ENCODE measurements at regions not wholly inside any gene's neighbourhood (a gene's known extent, or its start where the extent isn't known, plus 50 kb on each side); places are given as distances from the start of the nearest gene placed in this dataset.
"Not testable (repeated sequence)": the region's sequence is repeated elsewhere in the genome, so short reads cannot be mapped to it uniquely, and the experiment has no call there.

DNA sequence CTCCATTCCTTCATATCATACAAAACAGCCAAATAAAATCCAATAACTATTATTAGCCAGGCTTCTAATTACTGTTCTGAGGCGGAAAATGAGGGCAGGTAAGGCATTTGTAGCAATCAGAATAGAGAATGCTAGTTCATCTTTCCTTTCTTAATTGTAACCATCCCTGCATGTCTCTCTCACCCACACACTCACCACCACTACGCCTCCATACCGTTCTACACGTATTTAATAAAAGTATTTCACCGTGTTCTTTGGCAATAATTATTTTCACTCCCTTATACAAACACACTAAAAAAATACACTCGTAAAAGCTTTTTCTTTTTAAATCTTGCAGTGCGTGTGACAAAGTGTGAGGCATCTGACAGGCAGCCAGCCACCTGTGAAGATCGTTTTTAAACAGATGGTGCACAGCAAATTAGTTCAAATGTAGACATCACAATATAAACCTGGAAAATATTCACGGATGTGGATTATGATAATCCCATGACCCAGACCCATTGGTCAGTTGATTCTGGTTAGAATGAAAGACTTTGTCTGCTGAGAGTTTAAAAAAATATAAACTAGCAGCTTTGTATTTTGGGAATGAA lies 653.6 kb downstream of the REEP3 start:
- no peak for DNase-seq (ENCODE audit: extremely low read depth in 1 of 2, low read depth in 1 of 2)

DNA sequence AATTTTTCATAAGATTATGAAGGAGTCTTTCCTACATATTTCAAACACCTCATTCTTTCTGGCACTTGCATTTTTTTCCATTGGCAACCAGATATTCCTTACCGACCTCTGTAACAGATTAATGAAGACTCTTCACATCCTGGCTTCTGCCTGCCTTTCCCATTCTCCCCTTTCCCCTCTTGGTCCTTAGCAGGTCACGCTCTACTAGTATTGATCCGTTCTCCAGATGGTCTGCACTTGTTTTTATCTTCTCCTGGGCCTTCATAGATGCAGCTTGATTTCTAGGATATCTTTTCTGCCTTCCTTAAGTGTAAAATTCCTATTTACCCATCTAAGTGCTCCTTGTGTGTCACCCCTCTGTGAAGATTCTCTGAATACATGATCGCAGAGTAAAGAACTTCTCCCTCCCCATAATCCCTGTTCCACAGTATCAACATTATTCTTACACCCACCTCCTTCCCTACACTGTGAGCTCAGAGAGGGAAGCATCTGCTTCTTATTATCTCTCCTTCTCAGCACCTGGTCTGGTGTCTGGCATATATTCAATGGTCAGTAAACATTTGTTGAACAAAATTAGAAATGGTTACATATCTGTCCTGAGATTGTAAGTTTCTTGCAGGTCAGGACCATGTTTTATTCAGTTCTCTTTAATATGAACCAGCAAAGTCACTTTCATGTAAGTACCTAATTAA lies 654.2 kb downstream of the REEP3 start:
- no peak for DNase-seq (ENCODE audit: extremely low read depth in 1 of 2, low read depth in 1 of 2)

DNA sequence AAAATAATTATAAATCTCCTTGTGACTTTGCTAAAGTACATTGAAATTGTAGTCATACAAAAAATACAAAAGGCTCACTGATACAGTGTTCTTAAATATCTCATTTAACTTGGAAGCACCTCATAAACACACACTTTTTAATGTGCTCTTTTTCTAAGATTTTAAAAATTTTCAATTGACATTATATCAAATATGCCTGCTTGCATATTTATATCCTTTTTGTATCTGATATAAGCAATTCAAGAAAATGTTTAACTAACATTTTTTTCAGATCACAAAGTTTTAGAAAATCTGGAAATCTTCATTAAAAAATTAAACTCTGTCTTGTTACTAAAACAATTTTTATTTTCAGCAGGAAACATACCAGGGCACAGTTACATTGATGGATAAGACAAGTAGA lies 661.5 kb downstream of the REEP3 start:
- no peak for DNase-seq (ENCODE audit: extremely low read depth in 1 of 2, low read depth in 1 of 2)

DNA sequence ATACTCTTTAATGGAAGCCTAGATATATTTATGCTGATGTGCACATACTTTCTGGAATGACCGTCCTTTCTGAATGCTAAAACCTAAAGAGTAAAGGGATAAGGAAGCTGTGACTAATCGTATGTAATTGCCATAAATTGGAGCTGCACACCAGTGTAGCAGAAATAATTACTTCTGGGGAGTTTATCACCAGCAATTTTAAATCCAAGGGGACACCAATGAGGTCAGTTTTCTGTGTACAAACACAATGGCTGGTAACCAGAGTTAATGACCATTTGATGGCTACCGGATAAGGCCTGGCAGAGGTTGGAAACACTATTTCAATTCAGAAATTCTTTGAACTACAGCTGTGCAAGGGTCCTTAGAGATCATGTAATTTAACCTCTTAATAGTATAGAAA lies 670.1 kb downstream of the REEP3 start:
- DNase-seq (ENCODE audit: extremely low read depth in 1 of 2, low read depth in 1 of 2): no peak

DNA sequence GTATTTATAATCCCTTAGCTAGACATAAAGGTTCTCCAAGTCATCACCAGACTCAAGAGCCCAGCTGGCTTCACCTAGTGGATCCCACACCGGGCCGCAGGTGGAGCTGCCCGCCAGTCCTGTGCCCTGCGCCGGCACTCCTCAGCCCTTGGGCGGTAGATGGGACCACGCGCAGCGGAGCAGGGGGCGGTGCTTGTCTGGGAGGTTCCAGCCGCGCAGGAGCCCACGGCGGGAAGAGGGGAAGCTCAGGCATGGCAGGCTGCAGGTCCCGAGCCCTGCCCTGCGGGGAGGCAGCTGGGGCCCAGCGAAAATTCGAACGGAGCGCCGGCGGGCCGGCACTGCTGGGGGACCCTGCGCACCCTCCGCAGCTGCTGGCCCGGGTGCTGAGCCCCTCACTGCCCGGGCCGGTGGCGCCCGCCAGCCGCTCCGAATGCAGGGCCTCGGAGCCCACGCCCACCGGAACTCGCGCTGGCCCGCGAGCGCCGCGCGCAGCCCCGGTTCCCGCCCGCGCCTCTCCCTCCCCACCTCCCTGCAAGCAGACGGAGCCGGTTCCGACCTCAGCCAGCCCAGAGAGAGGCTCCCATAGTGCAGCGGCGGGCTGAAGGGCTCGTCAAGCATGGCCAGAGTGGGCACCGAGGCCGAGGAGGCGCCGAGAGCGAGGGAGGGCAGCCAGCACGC lies 675.6 kb downstream of the REEP3 start:
- DNase-seq (ENCODE audit: extremely low read depth in 1 of 2, low read depth in 1 of 2): no peak

DNA sequence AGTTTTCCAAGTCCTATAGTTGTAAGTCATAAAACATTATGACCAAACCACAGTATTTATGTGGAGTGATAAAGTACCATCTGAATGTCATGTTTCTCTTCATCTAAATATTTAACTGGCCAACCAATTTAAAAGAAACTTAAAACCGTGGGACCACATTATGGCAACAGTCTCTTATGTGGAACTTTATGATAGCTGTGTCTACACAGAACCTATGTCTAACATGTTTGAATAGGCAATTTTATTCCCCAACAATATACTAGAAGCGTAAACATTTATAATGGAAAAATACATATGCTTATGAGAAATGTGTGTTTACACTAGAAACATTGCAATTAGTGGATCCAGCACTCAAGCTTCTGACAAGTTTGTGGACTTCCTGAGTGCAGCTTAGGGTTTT lies 680.7 kb downstream of the REEP3 start:
- no peak for DNase-seq (ENCODE audit: extremely low read depth in 1 of 2, low read depth in 1 of 2)

DNA sequence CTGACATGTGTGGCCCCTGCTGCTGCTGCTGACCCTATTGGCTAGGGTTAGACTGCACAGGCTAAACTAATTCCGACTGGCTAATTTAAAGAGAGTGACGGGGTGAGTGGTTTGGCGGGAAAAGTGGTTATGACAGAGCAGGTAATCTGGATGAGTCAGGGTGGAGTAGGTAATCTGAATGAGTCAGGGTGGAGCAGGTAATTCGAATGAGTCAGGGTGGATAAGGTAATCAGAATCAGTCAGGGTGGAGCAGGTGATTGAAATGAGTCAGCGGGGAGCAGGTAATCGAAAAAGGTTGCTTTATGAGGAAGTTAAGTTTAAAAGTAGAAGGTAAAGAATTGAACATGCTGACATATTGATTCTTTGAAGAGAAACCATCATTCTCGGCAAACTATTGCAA lies 683.3 kb downstream of the REEP3 start:
- not testable (repeated sequence) for DNase-seq (ENCODE audit: extremely low read depth in 1 of 2, low read depth in 1 of 2)

DNA sequence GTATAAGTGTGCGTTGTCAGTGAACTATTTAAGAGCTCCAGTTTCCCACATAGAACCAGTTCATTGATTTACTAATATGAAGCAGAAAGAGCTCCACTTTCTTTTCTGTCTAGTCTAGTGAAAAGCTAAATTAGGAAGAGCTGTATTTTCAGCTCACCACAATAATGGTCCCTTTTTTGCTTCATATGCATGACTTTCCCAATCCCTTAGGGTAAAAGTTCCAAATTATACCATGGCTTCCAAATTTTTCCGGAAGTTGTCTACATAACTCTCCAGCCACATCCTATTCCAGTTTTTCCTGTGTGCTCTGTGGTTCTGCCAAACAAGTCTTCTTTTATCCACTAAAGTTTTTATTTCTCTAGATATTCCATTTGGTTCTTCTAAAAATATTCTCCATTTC lies 685.2 kb downstream of the REEP3 start:
- no peak for DNase-seq (ENCODE audit: extremely low read depth in 1 of 2, low read depth in 1 of 2)

DNA sequence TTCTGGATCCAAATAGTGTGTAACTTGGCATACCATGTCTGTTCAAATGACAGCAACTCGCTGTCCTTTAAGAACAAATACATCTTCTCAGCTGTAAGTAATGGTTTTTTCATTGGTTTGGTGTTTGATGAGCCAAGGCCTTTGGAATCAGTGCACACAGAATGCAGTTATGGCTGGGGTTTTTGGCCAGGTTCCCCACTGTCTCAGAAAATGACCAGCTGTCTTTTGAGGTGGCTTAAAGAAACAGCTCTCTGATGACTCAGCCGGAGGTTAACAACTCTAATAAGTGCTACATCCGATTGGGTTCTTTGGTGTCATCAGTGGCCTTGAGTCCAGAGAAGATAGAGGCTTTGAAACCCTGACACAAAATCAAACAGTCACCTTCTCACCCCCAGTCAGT lies 688.4 kb downstream of the REEP3 start:
- DNase-seq (ENCODE audit: extremely low read depth in 1 of 2, low read depth in 1 of 2): no peak

DNA sequence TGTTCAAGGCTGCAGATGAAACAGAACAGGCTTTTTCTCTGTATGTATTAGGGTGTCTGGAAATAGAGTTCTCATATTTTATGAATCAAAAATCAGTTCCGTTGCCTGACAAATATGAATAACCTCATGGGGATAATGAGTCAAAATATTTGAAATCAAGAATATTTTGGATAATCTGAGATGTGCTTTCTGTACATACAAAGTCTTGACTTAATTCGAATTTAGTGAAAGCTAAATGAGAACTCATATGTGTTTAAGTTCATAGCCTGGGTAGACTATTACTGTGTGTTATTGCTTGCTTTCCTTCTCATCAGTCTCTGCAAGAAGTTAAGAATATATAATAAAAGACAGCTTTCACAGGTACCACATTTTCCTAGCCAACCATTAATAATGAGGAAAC lies 689.0 kb downstream of the REEP3 start:
- DNase-seq (ENCODE audit: extremely low read depth in 1 of 2, low read depth in 1 of 2): no peak

DNA sequence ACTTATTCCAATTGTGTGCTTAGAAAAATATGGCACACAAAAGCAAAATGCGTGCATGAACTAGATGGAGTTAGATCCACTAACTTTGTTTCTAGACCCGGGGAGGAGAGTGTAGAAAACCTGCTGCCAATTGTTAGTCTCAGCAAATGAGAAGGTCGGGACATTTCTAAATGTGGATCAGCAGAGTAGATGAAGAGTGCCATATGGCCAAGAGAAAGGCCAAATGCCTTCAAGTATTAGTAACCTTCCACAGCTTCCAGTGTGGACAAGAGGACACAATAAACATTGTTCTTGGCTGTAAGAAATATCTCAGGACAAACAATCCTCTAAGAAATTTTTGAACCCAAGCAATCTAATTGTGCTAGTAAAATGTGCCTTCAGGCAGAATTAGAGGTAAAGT lies 690.3 kb downstream of the REEP3 start:
- no peak for DNase-seq (ENCODE audit: extremely low read depth in 1 of 2, low read depth in 1 of 2)

DNA sequence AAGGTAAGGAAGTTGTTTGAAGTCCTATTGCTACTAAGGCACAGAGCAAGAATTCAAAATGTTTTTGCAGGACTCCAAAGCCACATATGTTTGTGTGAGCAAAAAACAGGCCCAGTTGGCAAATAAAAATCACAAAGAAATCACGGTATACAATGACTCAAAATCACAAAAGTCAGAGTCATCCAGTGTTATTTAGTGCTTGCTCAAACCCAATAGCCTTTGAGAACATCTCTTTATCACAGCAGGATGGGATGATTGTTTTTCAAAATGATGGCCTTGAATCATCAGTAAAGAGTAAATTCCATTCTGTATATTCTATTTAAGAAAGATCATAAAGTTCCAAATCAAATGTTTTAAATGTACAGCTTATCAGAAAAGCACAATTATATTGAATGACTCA lies 693.9 kb downstream of the REEP3 start:
- no peak for DNase-seq (ENCODE audit: extremely low read depth in 1 of 2, low read depth in 1 of 2)

DNA sequence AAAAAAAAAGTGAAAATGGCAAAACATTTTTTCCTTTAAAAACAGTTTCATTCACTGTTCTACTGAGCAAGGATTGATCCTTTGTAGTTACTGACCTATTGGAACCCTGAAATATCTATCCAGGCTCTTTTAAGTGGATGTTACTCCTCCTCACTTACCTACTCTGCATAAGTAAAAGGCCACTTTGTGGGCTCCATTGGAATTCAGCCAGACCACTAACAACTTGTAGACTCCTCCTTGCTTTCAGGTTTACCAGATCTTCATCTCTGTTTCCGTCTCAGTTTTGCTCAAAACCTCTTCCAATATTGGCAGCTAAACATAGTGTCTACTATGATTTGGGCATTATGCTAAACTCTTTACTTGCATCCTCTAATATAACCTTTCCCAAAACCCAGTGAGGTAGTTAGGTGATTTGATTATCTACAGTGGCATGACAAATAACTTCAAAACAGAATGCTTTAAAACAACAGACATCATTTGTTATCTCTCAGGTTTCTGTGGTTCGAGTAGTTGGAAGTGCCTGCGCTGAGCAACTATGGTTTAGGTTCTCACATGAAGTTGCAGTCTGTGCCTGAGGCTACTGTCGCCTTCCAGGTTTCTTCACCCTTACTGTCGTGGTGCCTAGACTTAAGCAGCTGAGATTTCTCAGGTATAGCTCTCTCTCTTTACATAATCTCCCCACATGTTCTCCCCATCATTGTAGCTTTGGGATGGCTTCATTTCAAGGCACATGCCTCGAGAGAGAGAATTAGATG lies 698.2 kb downstream of the REEP3 start:
- no peak for DNase-seq (ENCODE audit: extremely low read depth in 1 of 2, low read depth in 1 of 2)

DNA sequence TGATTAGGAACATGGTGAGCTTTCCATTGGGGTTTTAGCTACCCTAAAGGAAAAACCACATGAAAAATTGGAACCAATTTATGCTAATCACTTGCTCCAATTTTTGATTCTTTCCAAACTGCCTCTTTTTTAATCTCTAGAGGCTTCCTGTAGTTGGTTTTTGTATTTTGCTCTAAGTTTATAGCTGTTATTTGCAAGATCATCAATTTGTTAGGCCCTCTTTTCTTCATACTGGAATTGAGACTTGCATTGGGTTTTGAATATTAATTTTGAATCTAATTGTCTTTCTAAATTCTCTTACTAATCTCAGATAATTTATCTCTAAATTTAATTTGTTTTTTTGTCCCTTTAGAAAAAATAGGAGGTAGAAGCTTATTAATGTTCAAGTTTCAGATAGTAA lies 713.3 kb downstream of the REEP3 start:
- DNase-seq (ENCODE audit: extremely low read depth in 1 of 2, low read depth in 1 of 2): no peak

DNA sequence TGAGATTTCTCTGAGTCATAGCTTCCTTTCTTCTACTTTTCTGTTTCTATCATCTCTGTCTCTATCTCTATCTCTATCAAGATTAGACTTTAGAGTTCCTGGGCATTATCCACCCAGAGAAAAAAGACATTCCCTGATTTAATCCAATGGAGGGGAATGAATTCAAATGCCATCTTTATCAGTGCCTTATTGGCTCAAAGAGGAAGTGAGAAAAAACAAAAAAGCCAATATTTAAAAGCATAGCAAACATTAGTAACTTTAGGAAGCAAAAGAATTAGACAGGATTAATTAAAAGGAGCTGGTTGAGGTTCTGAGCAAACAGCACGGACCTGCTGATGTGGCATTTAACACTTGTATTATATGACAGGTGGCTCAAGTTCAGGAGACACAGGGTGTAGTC lies 736.5 kb downstream of the REEP3 start:
- no peak for DNase-seq (ENCODE audit: extremely low read depth in 1 of 2, low read depth in 1 of 2)

DNA sequence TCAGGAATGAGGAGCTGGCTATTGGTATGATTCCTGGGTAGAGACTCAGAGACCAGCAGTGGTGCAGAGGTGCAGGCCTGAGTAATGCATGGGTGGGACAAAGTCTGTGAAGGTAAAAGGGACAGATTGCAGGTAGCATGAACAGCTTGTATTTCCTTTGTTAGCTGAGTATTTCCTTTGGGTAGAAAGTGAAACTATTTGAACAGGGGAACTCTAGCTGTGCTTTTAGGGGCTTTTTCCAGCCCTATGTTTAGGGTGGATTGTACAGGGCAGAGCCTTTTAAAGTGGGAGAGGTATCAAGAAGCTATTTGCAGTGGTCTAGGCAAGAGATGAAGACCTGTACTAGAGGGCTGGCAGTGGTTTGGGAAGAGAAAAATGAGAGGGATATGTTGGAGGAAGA lies 739.9 kb downstream of the REEP3 start:
- no peak for DNase-seq (ENCODE audit: extremely low read depth in 1 of 2, low read depth in 1 of 2)

DNA sequence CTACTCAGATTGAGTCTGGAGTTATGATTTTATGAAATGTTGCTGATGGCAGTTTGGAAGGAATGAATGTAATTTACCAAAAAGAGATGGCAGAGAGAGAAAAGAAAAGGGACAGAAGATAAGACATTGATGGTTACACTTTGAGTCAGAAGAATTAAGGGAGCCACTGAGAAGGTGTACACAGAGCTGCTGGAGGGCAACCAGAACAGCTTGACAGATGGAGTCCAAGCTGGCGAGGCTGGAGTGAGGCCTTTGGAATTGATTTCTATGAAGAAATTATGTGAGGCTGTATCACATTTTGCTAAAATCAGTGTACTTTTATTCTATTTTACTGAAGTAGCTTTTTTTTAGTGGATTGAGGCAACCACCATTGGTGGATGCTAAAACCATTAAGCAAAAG lies 740.5 kb downstream of the REEP3 start:
- no peak for DNase-seq (ENCODE audit: extremely low read depth in 1 of 2, low read depth in 1 of 2)

DNA sequence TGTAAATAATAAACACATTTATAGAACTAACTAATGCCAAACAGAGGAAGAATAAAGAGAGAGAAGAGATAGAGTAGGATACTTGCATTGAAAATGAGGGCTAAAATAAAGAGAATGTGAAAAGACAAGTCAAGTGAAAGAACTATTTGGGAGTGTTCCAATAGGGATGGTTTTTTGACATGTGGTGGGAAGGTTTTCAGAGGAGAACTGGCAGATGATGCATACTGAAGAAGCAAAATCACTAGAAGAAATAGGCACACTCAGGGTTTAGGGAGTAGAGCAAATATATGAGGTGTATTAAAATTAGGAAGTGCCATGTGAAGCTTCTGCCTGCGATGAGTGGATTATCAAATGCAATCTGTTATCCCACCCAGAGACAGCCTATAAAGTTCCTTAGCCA lies 744.8 kb downstream of the REEP3 start:
- no peak for DNase-seq (ENCODE audit: extremely low read depth in 1 of 2, low read depth in 1 of 2)

DNA sequence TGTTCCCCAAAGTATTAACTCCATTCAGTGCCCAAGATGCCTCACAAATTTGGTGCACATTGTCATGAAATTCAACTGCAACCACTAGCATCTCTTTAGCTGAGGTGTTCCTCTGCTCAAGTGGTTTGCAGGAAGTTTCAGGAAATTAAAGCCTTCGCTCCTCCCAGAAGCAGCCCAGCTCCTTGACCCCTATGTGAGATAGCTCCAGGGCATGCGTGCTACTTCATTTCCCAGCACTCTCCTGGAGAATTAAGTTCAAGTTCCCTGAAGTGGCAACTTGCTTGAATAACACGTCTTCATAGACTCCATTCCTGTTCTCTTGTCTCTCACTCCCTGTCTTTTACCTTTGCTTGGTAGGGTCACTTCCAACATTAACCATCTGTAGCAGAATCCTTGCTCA lies 750.3 kb downstream of the REEP3 start:
- DNase-seq (ENCODE audit: extremely low read depth in 1 of 2, low read depth in 1 of 2): no peak

DNA sequence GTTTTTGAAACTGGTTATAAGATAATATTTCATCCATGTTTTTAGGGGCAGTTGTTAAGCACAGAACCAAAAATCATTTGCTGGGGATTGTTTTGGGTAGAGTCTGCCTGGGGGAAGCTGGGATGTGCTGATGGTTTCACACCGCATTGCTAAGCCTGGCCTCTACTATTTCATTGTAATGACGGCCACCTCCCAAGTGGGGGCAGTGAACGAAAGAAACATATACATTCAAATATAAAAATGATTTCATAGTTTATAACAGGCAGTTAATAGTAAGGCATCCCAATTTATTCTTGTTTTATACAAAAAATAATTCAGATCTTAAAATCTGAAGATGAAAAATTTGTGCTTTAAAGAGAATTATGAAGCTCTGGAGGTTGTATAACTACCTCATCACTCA lies 750.8 kb downstream of the REEP3 start:
- no peak for DNase-seq (ENCODE audit: extremely low read depth in 1 of 2, low read depth in 1 of 2)

DNA sequence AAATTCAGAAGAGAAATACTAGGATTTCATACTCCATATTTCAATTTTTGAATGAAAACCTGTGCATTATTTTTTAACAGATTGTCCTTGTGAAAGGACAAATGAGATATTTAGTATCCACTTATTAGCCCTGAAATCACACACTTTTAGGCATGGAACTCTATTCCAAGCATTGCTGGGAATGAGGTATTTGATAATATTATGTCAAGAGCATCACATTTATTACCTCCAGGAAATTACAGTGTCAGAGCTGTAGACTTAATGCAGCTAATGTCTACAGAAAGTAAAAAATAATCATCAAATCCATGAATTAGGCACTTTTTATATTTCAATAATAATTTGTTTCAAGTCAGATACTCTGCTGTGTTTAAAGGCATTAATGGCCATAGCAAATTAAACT lies 753.8 kb downstream of the REEP3 start:
- DNase-seq (ENCODE audit: extremely low read depth in 1 of 2, low read depth in 1 of 2): no peak

DNA sequence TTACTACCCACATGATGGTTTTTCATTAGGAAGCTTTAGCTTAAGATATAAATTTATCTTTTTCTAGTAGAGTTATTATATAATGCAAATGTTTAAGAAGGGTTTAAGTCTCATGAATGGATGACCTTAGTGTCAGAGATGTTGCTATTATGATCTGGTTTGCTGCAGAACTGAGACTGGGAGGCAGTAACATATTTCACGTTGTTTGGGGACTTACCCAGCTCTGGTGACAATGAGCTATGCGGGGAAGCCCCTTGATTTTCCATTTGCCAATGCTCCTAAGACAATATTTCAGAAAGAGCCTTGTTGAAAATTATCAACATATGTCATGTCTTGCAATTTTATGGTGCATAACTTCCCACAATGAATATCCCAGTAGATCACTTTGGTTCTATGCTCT lies 754.6 kb downstream of the REEP3 start:
- no peak for DNase-seq (ENCODE audit: extremely low read depth in 1 of 2, low read depth in 1 of 2)

All from activated CD8-positive, alpha-beta memory T cell treated with anti-CD3 and anti-CD28 coated beads for 1 hour (primary cell).